ENCODE measurements at regions not wholly inside any gene's neighbourhood (a gene's known extent, or its start where the extent isn't known, plus 50 kb on each side); places are given as distances from the start of the nearest gene placed in this dataset.

DNA sequence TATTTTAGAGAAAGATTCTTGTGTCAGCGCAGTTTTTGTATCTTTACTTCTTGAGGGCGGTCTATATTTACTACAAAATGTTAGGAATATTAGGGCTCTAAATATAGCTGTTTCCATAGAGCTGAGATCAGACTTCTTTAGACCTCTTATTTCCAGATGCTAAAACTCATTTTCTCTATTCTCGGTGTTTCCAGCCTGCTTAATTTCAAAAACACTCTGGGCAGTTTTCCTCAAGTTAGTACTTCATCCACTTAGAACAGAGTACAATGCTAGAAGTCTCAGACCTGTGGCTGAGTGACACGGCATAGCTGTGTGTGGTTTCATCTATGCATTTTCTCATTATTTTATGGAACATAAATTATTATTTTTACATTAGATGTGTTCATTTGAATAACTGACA is 346.6 kb downstream of the PABPC4L start:
- Histone ChIP-seq H4K20me1 (ENCODE audit: control insufficient read depth, insufficient read depth, insufficient read length) (no peaks in the 10 kb centered on the region), H3K4me1 (ENCODE audit: insufficient read depth, low read length) (no peaks in the 10 kb centered on the region), H3K9ac (ENCODE audit: extremely low read depth, insufficient read length, low read length) (no peak overlapping the region), H2BK20ac (ENCODE audit: low read depth, low read length, poor library complexity, severe bottlenecking) (no peak overlapping the region), H2BK5ac (ENCODE audit: insufficient read length, low read length) (no peak overlapping the region), H3K18ac (ENCODE audit: insufficient read length, low read depth, low read length) (no peak overlapping the region), H3K23ac (ENCODE audit: insufficient read length, low read depth, low read length) (no peak overlapping the region), H4K91ac (ENCODE audit: insufficient read length, low read depth, low read length) (no peak overlapping the region), H3T11ph (ENCODE audit: low read length) (no peak overlapping the region), H3K79me2 (ENCODE audit: insufficient read depth, low read length) (no peaks in the 10 kb centered on the region), H2BK15ac (ENCODE audit: low read depth, low read length) (no peak overlapping the region), H2BK120ac (ENCODE audit: low read depth, low read length, poor library complexity, severe bottlenecking) (no peak overlapping the region), H4K8ac (replicated peaks; ENCODE audit: insufficient read length, low read depth, low read length) (no peak overlapping the region), H3K9me3 (ENCODE audit: control insufficient read depth, low read depth, low read length) (no peaks in the 10 kb centered on the region), H3K4me2 (ENCODE audit: insufficient read depth, insufficient read length, low read length) (no peak overlapping the region), H3K79me1 (ENCODE audit: insufficient read depth, low read depth, low read length, poor library complexity, severe bottlenecking) (no peaks in the 10 kb centered on the region), H3K14ac (ENCODE audit: insufficient read depth, low read length) (no peak overlapping the region), H3K27ac (ENCODE audit: insufficient read length, low read depth, low read length) (no peak overlapping the region), H3K56ac (ENCODE audit: insufficient read length, low read depth, low read length) (no peak overlapping the region), H2AFZ (ENCODE audit: low read length) (no peak overlapping the region), H3K23me2 (ENCODE audit: insufficient read length, low read depth, low read length, poor library complexity, severe bottlenecking) (no peaks in the 10 kb centered on the region), H4K5ac (ENCODE audit: insufficient read length, low read depth, low read length) (no peak overlapping the region), H2BK12ac (ENCODE audit: insufficient read length, low read depth, low read length) (no peak overlapping the region), H3K27me3 (ENCODE audit: insufficient read depth, low read length) (no peaks in the 10 kb centered on the region), H3K4ac (ENCODE audit: low read depth, low read length) (no peak overlapping the region), H2AK5ac (ENCODE audit: insufficient read length, low read length) (no peak overlapping the region)
- Mint-ChIP-seq H3K9me3 (no peaks in the 10 kb centered on the region), H3K4me3 (no peak overlapping the region), H3K36me3 (ENCODE audit: insufficient read depth in 1 of 3, low read depth in 3 of 3) (no peaks in the 10 kb centered on the region), H3K27ac (no peak overlapping the region), H3K27me3 (ENCODE audit: low read depth) (no peaks in the 10 kb centered on the region), H3K4me1 (no peaks in the 10 kb centered on the region)
- TF ChIP-seq CTCF (conservative IDR thresholded peaks at IDR 0.05) = no peak
- WGBS (ENCODE audit: extremely low coverage, insufficient read length, low lambda C conversion rate) = no CpG with 5 or more reads among the region's 4 CpGs
- no peak for DNase-seq

All from H9 (cell line).